ENCODE measurements at regions not wholly inside any gene's neighbourhood (a gene's known extent, or its start where the extent isn't known, plus 50 kb on each side); places are given as distances from the start of the nearest gene placed in this dataset.

DNA sequence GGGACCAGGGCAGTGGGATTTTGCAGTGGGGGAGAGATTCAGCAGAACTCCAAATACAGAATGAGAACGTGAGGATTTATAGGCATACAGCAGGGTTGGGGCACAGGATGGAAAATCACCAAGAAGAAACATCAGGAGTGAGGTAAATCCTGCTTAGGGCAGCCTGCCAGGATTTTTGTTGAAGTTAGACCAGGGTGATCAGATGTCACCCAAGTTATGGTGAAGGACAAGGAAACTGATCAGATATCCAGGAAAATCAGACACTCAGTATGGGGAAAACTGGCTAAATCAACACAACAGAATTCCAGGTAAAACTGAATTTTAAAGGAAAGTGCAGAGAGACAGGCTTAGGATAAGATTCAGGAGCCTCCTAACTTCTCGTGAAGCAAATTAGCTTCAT is 682.4 kb downstream of the TMEM121 start:
- H3K9me3 Mint-ChIP-seq, result no peaks in the 10 kb centered on the region
- no peaks in the 10 kb centered on the region for H3K27me3 Mint-ChIP-seq
- ChIA-PET CTCF (interaction anchor here (1.1 to 2.5 kb wide), 4 partner anchors 9 to 260 kb away, joined by 7 to 20 read pairs (median 7); no protein-coding TSS in a partner anchor), POLR2A (no interaction called here)
- TF ChIP-seq, protein P1, sequence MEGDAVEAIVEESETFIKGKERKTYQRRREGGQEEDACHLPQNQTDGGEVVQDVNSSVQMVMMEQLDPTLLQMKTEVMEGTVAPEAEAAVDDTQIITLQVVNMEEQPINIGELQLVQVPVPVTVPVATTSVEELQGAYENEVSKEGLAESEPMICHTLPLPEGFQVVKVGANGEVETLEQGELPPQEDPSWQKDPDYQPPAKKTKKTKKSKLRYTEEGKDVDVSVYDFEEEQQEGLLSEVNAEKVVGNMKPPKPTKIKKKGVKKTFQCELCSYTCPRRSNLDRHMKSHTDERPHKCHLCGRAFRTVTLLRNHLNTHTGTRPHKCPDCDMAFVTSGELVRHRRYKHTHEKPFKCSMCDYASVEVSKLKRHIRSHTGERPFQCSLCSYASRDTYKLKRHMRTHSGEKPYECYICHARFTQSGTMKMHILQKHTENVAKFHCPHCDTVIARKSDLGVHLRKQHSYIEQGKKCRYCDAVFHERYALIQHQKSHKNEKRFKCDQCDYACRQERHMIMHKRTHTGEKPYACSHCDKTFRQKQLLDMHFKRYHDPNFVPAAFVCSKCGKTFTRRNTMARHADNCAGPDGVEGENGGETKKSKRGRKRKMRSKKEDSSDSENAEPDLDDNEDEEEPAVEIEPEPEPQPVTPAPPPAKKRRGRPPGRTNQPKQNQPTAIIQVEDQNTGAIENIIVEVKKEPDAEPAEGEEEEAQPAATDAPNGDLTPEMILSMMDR (IDR thresholded peaks at IDR 0.05), result no peak
- ATAC-seq, result no peak
- no peaks in the 10 kb centered on the region for H3K36me3 Mint-ChIP-seq (ENCODE audit: low read depth)
- DNase-seq, result no peak
- no peak overlapping the region for H3K27ac Mint-ChIP-seq
- intact Hi-C loops (cut with micrococcal nuclease), result no loop called here
- H3K4me1 Mint-ChIP-seq (ENCODE audit: low read depth), result peaks cover 8% of the 10 kb centered on the region
- H3K4me3 Mint-ChIP-seq, result no peak overlapping the region

DNA sequence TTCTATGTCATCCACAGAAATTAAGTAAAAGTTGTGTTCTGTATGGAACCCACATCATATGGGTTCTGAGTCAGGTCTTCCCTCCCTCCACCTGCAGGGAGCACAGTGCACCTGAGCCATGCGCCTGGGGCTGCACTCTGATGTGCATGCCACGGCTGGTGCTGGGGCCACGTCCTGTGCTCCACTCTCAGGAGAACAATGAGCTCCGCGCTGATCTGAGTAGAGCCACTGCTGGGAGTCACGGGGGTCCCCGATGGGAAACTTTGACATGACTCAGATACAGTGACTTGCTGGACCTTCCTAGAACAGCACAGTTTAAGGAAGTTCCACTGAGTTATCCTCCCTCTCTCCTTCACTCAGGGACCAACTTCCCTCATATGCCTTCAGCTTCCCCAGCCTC is 683.4 kb downstream of the TMEM121 start:
- H3K27me3 Mint-ChIP-seq, result no peaks in the 10 kb centered on the region
- H3K36me3 Mint-ChIP-seq (ENCODE audit: low read depth), result no peaks in the 10 kb centered on the region
- no peak overlapping the region for H3K4me3 Mint-ChIP-seq
- CTCF ChIA-PET, result interaction anchor here (1.0 to 2.5 kb wide), 12 partner anchors 10 to 260 kb away, joined by 3 to 20 read pairs (median 6); no protein-coding TSS in a partner anchor
- TF ChIP-seq, protein P1 (IDR thresholded peaks at IDR 0.05), result no peak
- H3K27ac Mint-ChIP-seq, result peak overlapping the region; percentile 16
- DNase-seq (peak; percentile 20), ATAC-seq (peak; percentile 65)
- H3K9me3 Mint-ChIP-seq, result no peaks in the 10 kb centered on the region
- peaks cover 8% of the 10 kb centered on the region for H3K4me1 Mint-ChIP-seq (ENCODE audit: low read depth)
- POLR2A ChIA-PET, result interaction anchor here (0.7 to 0.8 kb wide), 2 partner anchors 9 to 27 kb away, joined by 3 to 4 read pairs; no protein-coding TSS in a partner anchor
- intact Hi-C loops (cut with micrococcal nuclease), result no loop called here

DNA sequence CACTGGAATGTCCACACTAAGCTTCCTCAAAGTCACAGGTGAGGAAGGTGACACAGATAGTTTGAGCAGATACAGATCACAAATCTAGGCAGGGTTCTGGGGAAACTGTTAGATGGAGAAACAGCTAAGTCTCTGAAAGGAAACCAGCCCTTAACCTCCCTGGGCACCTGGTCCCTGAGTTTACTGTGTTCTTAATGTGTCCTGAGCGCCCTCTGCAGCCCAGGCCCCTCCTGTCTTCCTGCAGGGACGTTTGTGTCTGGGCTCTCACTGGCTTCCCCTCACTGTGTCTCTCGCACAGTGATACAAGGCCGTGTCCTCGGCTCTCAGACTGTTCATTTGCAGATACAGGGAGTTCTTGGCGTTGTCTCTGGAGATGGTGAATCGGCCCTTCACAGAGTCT is 684.3 kb downstream of the TMEM121 start:
- TF ChIP-seq, protein P1 (IDR thresholded peaks at IDR 0.05), result no peak
- CTCF ChIA-PET, result interaction anchor here (1.0 to 2.5 kb wide), 11 partner anchors 11 to 260 kb away, joined by 3 to 20 read pairs (median 5); no protein-coding TSS in a partner anchor
- Mint-ChIP-seq H3K27me3 (no peaks in the 10 kb centered on the region), H3K4me3 (no peak overlapping the region), H3K4me1 (ENCODE audit: low read depth) (peaks cover 8% of the 10 kb centered on the region), H3K27ac (no peak overlapping the region), H3K9me3 (no peaks in the 10 kb centered on the region), H3K36me3 (ENCODE audit: low read depth) (no peaks in the 10 kb centered on the region)
- DNase-seq (peak; percentile 67), ATAC-seq (peak; percentile 75)
- POLR2A ChIA-PET, result interaction anchor here (0.7 to 0.8 kb wide), 2 partner anchors 10 to 26 kb away, joined by 3 to 4 read pairs; no protein-coding TSS in a partner anchor
- intact Hi-C loops (cut with micrococcal nuclease), result no loop called here

DNA sequence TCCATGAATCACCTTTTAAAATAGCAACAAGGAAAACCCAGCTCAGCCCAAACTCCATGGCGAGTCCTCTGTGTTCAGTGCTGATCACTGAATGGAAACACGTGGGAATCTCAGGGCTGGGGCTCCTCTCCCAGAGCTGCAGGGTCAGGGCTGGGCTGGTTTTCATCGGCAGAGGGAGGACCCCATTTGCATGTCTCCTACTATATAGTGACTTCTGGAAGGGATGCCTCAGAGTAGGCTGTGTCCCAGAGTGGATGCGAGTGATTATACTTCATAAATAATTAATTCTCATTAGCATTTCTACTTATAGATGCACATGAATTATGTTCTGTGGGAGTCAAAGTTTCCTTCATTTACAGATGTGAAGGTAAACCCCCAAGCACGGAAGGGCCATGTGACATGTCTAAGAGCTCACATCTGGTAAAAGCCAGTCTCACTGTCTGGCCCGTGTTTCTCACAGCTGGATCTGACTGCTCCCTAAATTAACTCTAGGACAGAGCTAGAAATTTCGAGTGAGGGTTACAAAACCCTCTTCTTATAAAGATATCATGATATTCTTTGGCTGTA is 685.0 kb downstream of the TMEM121 start:
- peaks cover 8% of the 10 kb centered on the region for H3K4me1 Mint-ChIP-seq (ENCODE audit: low read depth)
- TF ChIP-seq, protein P1 (IDR thresholded peaks at IDR 0.05), result no peak
- H3K9me3 Mint-ChIP-seq, result no peaks in the 10 kb centered on the region
- intact Hi-C loops (cut with micrococcal nuclease), result no loop called here
- H3K36me3 Mint-ChIP-seq (ENCODE audit: low read depth), result no peaks in the 10 kb centered on the region
- DNase-seq (no peak), ATAC-seq (no peak)
- no peaks in the 10 kb centered on the region for H3K27me3 Mint-ChIP-seq
- CTCF ChIA-PET, result interaction anchor here (1.3 kb wide), 2 partner anchors 24 to 65 kb away, joined by 3 to 4 read pairs; no protein-coding TSS in a partner anchor
- no peak overlapping the region for H3K4me3 Mint-ChIP-seq
- POLR2A ChIA-PET, result no interaction called here
- no peak overlapping the region for H3K27ac Mint-ChIP-seq

DNA sequence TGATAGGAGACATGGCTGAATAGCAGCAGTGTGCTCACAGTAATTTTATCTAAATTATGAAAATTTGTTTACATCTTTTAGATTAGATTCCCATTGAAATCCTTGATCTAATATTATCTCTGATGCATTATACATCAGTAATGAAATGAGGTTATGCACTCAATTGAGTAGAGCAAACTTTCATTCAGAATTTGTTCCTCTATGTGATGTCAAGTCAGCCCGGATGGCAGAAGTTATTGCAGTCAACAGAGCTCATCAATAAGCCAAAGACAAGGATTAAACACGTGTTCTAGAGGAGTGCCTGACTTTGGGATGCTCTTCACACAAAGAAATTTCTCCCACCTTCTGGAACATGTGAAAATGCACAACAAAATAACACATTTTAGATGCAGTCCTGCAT is 688.8 kb downstream of the TMEM121 start:
- DNase-seq, result no peak
- Mint-ChIP-seq H3K4me1 (ENCODE audit: low read depth) (peaks cover 8% of the 10 kb centered on the region), H3K27me3 (no peaks in the 10 kb centered on the region), H3K36me3 (ENCODE audit: low read depth) (no peaks in the 10 kb centered on the region), H3K9me3 (no peaks in the 10 kb centered on the region), H3K4me3 (no peak overlapping the region), H3K27ac (no peak overlapping the region)
- CTCF ChIA-PET, result no interaction called here
- intact Hi-C loops (cut with micrococcal nuclease), result no loop called here
- POLR2A ChIA-PET, result no interaction called here
- no peak for ATAC-seq
- TF ChIP-seq, protein P1 (IDR thresholded peaks at IDR 0.05), result no peak
